Coronary artery (tissue), 2 donors: ENCODE measurements at regions not wholly inside any gene's neighbourhood (a gene's known extent, or its start where the extent isn't known, plus 50 kb on each side); places are given as distances from the start of the nearest gene placed in this dataset.

ENCODE experiments used
- DNase-seq: peaks from one replicate; pipeline ENCODE4 v3.0.0-alpha.2; 2017; ENCODE audit warnings: low spot score
- H3K27ac ChIP-seq, 2 donors: fragments of 200-600 bp; sonication (generic); one replicate each; pipeline ENCODE4 v1.5.1; 2016 to 2019
- H3K4me3 ChIP-seq: fragments of 200-600 bp; sonication (generic); 2 replicates; pipeline ENCODE4 v1.5.1; 2016; ENCODE audit warnings: mild to moderate bottlenecking, moderate library complexity
- TF ChIP-seq, protein P1 (sequence below): fragments of 200-600 bp; sonication (generic); IDR thresholded peaks from one replicate; pipeline ENCODE4 v1.5.1; 2019; ENCODE audit warnings: antibody characterized with exemption

DNA sequence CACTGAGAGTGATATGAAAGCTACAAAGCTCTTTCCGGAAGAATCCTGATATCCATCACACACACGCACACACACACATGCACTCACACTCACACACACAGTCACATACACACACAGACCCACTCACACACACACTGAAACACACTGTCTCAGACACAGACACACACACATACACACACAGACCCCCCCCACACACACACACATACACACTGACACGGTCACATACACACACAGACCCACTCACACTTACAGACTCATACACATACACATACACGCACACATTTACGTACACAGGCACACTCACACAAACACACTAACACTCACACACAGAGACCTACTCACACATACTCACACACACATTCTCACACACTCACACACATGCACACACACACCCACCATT, 58.6 kb downstream of the LIG4 start:
- TF ChIP-seq, protein P1, sequence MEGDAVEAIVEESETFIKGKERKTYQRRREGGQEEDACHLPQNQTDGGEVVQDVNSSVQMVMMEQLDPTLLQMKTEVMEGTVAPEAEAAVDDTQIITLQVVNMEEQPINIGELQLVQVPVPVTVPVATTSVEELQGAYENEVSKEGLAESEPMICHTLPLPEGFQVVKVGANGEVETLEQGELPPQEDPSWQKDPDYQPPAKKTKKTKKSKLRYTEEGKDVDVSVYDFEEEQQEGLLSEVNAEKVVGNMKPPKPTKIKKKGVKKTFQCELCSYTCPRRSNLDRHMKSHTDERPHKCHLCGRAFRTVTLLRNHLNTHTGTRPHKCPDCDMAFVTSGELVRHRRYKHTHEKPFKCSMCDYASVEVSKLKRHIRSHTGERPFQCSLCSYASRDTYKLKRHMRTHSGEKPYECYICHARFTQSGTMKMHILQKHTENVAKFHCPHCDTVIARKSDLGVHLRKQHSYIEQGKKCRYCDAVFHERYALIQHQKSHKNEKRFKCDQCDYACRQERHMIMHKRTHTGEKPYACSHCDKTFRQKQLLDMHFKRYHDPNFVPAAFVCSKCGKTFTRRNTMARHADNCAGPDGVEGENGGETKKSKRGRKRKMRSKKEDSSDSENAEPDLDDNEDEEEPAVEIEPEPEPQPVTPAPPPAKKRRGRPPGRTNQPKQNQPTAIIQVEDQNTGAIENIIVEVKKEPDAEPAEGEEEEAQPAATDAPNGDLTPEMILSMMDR, result no peak
- no peak overlapping the region for H3K4me3 ChIP-seq
- DNase-seq, result no peak
- H3K27ac ChIP-seq, result no peak overlapping the region

DNA sequence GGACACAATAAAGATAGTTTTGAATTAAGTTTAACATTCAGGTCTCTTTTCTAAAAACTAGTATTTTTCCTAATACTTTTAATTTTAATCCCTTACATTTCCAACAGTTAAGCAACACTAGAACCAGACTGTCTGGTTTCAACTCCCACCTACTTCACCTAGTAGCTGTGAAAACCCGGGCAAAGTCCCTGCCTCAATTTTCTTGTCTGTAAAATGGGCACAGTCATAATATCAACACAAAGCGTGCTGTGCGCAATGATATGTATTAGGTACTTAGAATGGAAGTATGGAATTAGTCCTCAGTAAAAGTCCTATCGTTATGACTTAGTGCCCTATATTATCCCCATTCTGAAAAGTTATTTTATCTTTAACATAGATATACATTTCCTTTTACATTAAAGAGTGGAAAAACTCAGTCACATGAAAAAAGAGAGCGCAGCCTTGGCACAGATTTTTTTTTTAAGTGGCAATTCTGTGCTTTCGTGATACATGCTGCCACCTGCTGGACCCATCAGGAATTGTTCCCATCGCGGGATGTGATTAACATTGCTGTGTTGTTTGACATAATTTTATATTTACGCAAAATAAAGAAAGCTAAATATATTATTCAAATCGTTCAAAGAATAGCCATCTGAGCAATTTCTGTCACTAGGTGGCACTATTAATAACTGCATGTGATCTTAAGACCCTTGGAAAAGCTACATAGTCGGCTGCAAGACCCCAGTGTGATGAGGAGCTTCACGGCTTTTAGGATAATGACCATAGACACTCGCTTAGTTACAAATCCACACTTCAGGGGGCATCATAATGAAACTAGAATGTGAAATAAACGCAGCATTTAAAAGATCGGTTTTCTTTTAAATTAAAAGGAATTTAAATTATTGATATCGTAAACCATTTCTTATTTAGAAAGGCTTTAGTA, 59.9 kb downstream of the LIG4 start:
- Histone ChIP-seq H3K4me3 (no peak overlapping the region), H3K27ac (no peak overlapping the region)
- TF ChIP-seq, protein P1, result peak; percentile 77
- DNase-seq, result no peak

DNA sequence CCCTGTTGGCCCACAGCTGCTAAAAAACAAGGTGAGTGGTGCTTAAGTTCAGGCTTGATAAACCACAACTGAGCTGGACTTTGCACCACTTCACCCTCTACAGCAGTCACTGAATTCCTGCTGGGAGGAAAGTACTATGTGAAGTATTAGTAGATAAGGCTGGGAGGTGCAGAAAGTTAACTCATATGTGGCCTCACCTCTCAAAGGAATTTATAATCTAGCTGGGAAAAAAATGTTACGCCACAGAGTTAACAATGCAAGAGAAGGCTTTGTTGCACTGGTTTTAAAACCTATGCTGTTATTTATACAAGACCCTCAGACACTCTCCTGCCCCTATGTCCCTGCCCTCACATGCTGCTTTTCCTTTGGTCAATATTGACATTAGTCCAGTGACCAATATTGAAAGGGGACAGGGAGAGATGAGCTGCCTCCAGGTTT, 60.9 kb downstream of the LIG4 start:
- no peak for DNase-seq
- H3K27ac ChIP-seq, result no peak overlapping the region
- H3K4me3 ChIP-seq, result no peak overlapping the region
- TF ChIP-seq, protein P1, result no peak

DNA sequence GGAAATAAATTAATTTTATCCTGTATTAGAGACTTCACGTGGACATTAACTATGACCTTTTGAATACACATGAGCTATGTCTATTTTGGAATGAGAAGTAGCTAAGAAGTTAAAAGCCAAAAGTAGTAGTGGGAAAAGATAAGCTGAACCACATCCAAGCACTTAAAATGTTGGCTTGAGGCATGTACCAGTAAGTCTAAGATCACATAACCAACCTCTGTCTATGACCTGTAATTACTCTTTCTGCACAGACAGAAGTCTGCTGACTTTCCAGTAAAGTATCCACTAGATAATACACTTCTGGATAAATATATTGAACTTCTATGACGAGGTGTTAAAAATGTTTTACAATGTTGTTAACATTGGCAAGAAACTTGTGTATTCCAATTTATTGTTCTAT, 68.7 kb downstream of the LIG4 start:
- Histone ChIP-seq H3K27ac (no peak overlapping the region), H3K4me3 (no peak overlapping the region)
- DNase-seq, result no peak
- TF ChIP-seq, protein P1, result no peak

DNA sequence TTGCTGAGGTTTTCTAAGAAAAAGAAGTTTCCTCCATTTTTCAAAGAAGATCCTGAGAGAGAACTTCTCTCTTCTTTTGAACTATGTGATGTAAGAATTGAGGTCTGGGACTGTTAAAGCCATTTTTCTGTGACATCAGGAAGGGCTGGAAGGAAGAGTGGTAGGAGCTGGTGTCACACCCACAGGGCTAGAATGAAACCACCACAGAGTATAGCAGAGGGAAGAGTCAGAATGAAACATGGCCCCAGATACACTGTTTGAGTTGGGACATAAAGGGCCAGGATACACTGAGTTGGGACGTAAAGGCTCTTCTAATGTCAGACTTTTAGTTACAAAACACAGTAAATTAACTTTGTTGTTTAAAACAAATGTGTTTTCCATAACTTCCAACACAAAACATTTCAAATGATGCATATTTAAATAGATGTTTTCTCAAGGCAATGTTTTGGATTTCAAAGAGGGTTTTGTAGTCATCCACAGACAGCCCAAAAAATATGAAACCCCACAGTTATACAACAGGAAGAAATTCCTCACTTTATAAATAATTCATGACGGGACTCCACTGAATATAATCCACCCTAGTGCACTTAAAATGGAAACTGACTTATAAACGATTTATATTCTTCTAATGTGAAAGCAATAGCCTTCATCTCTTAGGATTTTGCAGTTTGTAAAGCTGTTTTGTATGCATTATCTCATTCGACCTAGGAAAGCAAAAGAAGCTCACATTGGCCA, 72.5 kb downstream of the LIG4 start:
- TF ChIP-seq, protein P1, result no peak
- Histone ChIP-seq H3K27ac (no peak overlapping the region), H3K4me3 (no peak overlapping the region)
- no peak for DNase-seq

DNA sequence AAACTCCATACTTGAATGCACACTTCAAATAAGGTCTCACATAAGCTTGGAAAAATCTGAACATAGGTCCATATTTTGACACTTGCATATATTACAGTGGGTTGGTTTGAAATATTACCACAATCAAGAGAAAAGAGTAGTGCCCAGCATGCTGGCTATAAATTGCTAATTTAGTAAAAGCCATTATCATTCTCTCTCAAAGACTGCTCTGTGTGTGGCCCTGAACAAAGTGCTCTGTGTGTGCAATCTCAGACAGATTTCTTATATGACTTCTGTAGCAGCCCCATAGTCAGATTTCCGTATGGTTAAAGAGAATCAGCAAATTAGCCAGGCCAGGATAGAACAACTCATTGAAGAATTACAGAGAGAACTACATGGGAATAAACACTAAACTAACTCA, 78.2 kb downstream of the LIG4 start:
- DNase-seq, result no peak
- H3K27ac ChIP-seq, result no peak overlapping the region
- H3K4me3 ChIP-seq, result no peak overlapping the region
- TF ChIP-seq, protein P1, result no peak
